PFSK-1 (cell line): ENCODE measurements at regions not wholly inside any gene's neighbourhood (a gene's known extent, or its start where the extent isn't known, plus 50 kb on each side); places are given as distances from the start of the nearest gene placed in this dataset.

Experiments used
- FOXP2 ChIP-seq: optimal IDR thresholded peaks from 2 replicates; pipeline ENCODE3; 2011; ENCODE audit warnings: borderline replicate concordance, control low read depth, inconsistent platforms; ENCODE audit not compliant: insufficient read depth; ENCODE audit errors: extremely low read length, extremely low read depth
- POLR2AphosphoS5 ChIP-seq: IDR thresholded peaks from 2 replicates; pipeline ENCODE4 v1.6.1; 2012; ENCODE audit warnings: low read depth, mild to moderate bottlenecking, control low read depth, low read length, moderate library complexity
- SIN3A ChIP-seq: IDR thresholded peaks from 2 replicates; pipeline ENCODE4 v1.6.1; 2012; ENCODE audit warnings: mild to moderate bottlenecking, low read length, moderate library complexity, borderline replicate concordance; ENCODE audit not compliant: insufficient read depth
- TAF1 ChIP-seq: IDR thresholded peaks from 2 replicates; pipeline ENCODE4 v1.6.1; 2012; ENCODE audit warnings: low read length, control low read depth, borderline replicate concordance; ENCODE audit not compliant: insufficient read depth
- TF ChIP-seq, protein P1 (sequence below), 2 experiments: IDR thresholded peaks; 2 replicates each; pipeline versions ENCODE4 v1.6.1 to v1.8.0; 2011 to 2012; ENCODE audit warnings: low read depth in 2 of 2, low read length in 2 of 2, control low read depth in 1 of 2, inconsistent platforms in 1 of 2, mild to moderate bottlenecking in 1 of 2, moderate library complexity in 1 of 2; ENCODE audit not compliant: insufficient read depth in 1 of 2

DNA sequence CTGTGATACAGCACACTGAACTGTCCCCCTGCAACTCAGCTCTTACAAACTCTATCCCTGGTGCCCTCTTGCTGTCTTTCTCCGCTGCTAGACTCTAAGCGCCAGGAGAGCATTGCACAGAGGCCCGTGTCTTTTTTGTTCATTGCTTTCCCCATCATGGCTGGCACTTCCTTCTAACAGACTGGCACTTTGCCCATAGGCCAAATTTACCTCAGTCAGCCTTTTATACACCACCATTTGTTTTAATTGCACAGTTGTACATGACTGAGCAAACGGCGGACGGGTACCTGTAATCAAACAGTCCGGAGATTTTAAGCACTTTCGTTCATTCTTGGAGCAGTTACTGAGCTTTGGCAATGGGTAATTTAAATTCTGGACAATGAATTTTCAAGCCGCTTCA lies 102.2 kb upstream of the CLINT1 start:
- TF ChIP-seq TAF1 (no peak), POLR2AphosphoS5 (no peak), SIN3A (no peak), FOXP2 (no peak)
- TF ChIP-seq, protein P1, sequence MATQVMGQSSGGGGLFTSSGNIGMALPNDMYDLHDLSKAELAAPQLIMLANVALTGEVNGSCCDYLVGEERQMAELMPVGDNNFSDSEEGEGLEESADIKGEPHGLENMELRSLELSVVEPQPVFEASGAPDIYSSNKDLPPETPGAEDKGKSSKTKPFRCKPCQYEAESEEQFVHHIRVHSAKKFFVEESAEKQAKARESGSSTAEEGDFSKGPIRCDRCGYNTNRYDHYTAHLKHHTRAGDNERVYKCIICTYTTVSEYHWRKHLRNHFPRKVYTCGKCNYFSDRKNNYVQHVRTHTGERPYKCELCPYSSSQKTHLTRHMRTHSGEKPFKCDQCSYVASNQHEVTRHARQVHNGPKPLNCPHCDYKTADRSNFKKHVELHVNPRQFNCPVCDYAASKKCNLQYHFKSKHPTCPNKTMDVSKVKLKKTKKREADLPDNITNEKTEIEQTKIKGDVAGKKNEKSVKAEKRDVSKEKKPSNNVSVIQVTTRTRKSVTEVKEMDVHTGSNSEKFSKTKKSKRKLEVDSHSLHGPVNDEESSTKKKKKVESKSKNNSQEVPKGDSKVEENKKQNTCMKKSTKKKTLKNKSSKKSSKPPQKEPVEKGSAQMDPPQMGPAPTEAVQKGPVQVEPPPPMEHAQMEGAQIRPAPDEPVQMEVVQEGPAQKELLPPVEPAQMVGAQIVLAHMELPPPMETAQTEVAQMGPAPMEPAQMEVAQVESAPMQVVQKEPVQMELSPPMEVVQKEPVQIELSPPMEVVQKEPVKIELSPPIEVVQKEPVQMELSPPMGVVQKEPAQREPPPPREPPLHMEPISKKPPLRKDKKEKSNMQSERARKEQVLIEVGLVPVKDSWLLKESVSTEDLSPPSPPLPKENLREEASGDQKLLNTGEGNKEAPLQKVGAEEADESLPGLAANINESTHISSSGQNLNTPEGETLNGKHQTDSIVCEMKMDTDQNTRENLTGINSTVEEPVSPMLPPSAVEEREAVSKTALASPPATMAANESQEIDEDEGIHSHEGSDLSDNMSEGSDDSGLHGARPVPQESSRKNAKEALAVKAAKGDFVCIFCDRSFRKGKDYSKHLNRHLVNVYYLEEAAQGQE (IDR thresholded peaks at IDR 0.05; ENCODE audit: insufficient read depth in 1 of 2, low read depth in 2 of 2, low read length in 2 of 2), result no peak

DNA sequence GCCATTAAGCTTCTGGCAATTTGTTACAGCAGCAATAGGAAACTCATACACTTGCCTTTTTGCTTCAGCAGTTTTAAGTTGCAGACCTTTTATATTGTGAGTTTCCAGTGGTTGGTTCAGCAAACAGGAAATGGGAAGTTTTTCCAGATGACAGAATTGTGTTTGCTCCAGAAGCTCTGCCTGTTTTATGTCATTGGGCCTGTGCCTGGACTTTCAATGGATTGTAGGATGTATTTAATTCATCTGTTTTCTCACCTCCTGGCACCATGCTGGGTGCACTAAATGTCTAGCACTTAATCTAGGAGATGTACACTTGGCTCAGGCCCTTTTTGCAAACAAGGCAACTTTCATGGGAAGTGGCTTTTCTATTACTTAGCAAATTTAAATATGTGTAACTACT lies 100.4 kb upstream of the CLINT1 start:
- TF ChIP-seq SIN3A (no peak), POLR2AphosphoS5 (no peak), FOXP2 (no peak), TAF1 (no peak)
- TF ChIP-seq, protein P1 (IDR thresholded peaks at IDR 0.05; ENCODE audit: insufficient read depth in 1 of 2, low read depth in 2 of 2, low read length in 2 of 2), result no peak

DNA sequence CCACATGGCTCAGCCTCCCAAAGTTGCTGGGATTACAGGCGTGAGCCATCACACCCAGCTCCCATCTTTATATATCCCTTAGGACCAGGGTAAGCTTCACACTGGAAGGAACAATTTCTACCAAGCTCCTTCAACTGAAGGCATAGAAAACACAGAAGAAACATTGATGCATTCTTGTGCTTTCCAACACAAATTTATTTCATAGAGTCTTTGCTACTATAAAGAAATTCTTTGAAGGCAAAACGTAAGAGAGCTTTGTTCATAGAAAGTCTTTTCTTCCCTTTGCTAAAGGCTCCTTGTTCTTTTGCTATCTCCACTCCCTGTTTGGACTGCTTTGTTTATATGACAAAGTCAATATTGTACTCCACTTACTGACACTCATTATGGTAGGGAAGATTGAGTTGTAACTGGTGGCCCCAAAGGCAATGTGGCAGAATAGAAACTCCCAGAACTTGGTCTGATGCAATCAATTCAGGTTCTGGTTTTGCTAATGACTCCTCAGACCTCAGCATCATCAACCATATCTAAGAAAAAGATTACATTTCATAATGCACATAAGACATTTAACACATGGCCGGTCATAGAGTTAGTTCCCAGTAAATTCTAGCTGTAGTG lies 97.4 kb upstream of the CLINT1 start:
- TF ChIP-seq, protein P1 (IDR thresholded peaks at IDR 0.05; ENCODE audit: insufficient read depth in 1 of 2, low read depth in 2 of 2, low read length in 2 of 2), result no peak
- TF ChIP-seq TAF1 (no peak), POLR2AphosphoS5 (no peak), SIN3A (no peak)

DNA sequence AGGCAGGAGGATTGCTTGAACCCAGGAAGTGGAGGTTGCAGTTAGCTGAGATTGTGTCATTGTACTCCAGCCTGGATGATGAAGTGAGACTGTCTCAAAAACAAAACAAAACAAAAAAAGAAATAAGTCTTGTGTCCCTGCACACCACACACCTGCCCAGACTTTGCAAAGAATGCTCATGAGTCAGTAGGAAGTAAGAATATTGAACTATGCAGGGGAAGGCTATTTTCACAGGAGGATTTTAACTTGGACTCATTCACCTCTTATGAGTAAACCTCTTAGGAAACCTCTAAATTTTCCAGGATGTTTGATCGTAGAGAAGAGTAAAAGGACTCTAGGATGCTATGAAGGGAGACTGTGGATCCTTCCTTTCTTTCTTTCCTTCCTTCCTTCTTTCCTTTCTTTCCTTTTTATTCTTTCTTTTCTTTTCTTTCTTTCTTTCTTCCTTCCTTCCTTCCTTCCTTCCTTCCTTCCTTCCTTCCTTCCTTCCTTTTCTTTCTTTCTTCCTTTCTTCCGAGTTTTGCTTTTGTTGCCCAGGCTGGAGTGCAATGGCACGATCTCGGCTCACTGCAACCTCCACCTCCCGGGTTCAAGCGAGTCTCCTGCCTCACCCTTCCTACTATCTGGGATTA lies 96.7 kb upstream of the CLINT1 start:
- TF ChIP-seq FOXP2, result no peak
- TF ChIP-seq, protein P1 (IDR thresholded peaks at IDR 0.05; ENCODE audit: insufficient read depth in 1 of 2, low read depth in 2 of 2, low read length in 2 of 2), result no peak
- TF ChIP-seq TAF1, result no peak
- TF ChIP-seq SIN3A, result no peak
- no peak for TF ChIP-seq POLR2AphosphoS5

DNA sequence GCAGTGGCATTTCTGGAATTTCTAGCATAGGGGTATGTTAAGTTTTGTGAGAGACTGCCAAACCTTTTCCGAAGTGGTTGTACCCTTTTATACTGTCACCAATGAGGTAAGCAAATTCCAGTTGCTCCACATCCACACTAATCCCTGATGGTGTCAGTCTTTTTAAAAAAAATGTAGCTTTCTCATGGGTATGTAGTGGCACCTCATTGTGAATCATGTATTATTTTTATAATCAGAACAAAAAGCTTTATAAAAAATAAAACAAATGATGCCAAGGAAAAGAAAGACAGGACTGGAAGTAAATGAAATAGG lies 93.4 kb upstream of the CLINT1 start:
- TF ChIP-seq, protein P1 (IDR thresholded peaks at IDR 0.05; ENCODE audit: insufficient read depth in 1 of 2, low read depth in 2 of 2, low read length in 2 of 2), result no peak
- TF ChIP-seq SIN3A (no peak), FOXP2 (no peak), TAF1 (no peak), POLR2AphosphoS5 (no peak)
